ENCODE measurements at regions not wholly inside any gene's neighbourhood (a gene's known extent, or its start where the extent isn't known, plus 50 kb on each side); places are given as distances from the start of the nearest gene placed in this dataset.
"Not testable (repeated sequence)": the region's sequence is repeated elsewhere in the genome, so short reads cannot be mapped to it uniquely, and the experiment has no call there.

- not testable (repeated sequence) for H3K27me3 ChIP-seq (ENCODE audit: control insufficient read depth, insufficient read depth, low read length, poor library complexity, severe bottlenecking); H3K4me3 ChIP-seq (ENCODE audit: insufficient read depth, low read depth, low read length); H3K9me3 ChIP-seq (ENCODE audit: control insufficient read depth, low read length); H3K36me3 ChIP-seq (ENCODE audit: control insufficient read depth, insufficient read depth, low read length); H3K27ac ChIP-seq (ENCODE audit: insufficient read depth, low read depth, low read length, poor library complexity, severe bottlenecking); H3K4me1 ChIP-seq (ENCODE audit: control insufficient read depth, insufficient read depth, low read length)
- no CpG with 5 or more reads among the region's 2 CpGs for WGBS, 2 experiments
These were observed 51.2 kb upstream of the MB21D2 start for GRCh38 chr3:192968901-192969300.

GRCh38 chr3:192980632-192981031 is 63.0 kb upstream of the MB21D2 start:
- WGBS, 2 experiments, result 94% methylated on average over 4 of the region's 5 CpGs
- Histone ChIP-seq H3K27ac (ENCODE audit: insufficient read depth, low read depth, low read length, poor library complexity, severe bottlenecking) (no peak overlapping the region), H3K27me3 (ENCODE audit: control insufficient read depth, insufficient read depth, low read length, poor library complexity, severe bottlenecking) (no peaks in the 10 kb centered on the region), H3K4me3 (ENCODE audit: insufficient read depth, low read depth, low read length) (no peak overlapping the region), H3K36me3 (ENCODE audit: control insufficient read depth, insufficient read depth, low read length) (no peaks in the 10 kb centered on the region), H3K4me1 (ENCODE audit: control insufficient read depth, insufficient read depth, low read length) (no peaks in the 10 kb centered on the region), H3K9me3 (ENCODE audit: control insufficient read depth, low read length) (no peaks in the 10 kb centered on the region)

GRCh38 chr3:192986379-192986778 is 68.7 kb upstream of the MB21D2 start:
- Histone ChIP-seq H3K4me1 (ENCODE audit: control insufficient read depth, insufficient read depth, low read length) (no peaks in the 10 kb centered on the region), H3K27ac (ENCODE audit: insufficient read depth, low read depth, low read length, poor library complexity, severe bottlenecking) (no peak overlapping the region), H3K9me3 (ENCODE audit: control insufficient read depth, low read length) (no peaks in the 10 kb centered on the region), H3K27me3 (ENCODE audit: control insufficient read depth, insufficient read depth, low read length, poor library complexity, severe bottlenecking) (no peaks in the 10 kb centered on the region), H3K36me3 (ENCODE audit: control insufficient read depth, insufficient read depth, low read length) (no peaks in the 10 kb centered on the region), H3K4me3 (ENCODE audit: insufficient read depth, low read depth, low read length) (no peak overlapping the region)
- WGBS, 2 experiments, result 90 to 95% methylated on average over 10 of the region's 10 CpGs

GRCh38 chr3:192991356-192991755 is 73.7 kb upstream of the MB21D2 start:
- WGBS, 2 experiments, result 88 to 89% methylated on average over 2 of the region's 2 CpGs
- no peak overlapping the region for H3K27ac ChIP-seq (ENCODE audit: insufficient read depth, low read depth, low read length, poor library complexity, severe bottlenecking)
- H3K4me3 ChIP-seq (ENCODE audit: insufficient read depth, low read depth, low read length), result no peak overlapping the region
- no peaks in the 10 kb centered on the region for H3K4me1 ChIP-seq (ENCODE audit: control insufficient read depth, insufficient read depth, low read length)
- no peaks in the 10 kb centered on the region for H3K9me3 ChIP-seq (ENCODE audit: control insufficient read depth, low read length)
- H3K36me3 ChIP-seq (ENCODE audit: control insufficient read depth, insufficient read depth, low read length), result no peaks in the 10 kb centered on the region
- H3K27me3 ChIP-seq (ENCODE audit: control insufficient read depth, insufficient read depth, low read length, poor library complexity, severe bottlenecking), result no peaks in the 10 kb centered on the region

- Histone ChIP-seq H3K4me1 (ENCODE audit: control insufficient read depth, insufficient read depth, low read length) (no peaks in the 10 kb centered on the region), H3K4me3 (ENCODE audit: insufficient read depth, low read depth, low read length) (no peak overlapping the region), H3K36me3 (ENCODE audit: control insufficient read depth, insufficient read depth, low read length) (no peaks in the 10 kb centered on the region), H3K9me3 (ENCODE audit: control insufficient read depth, low read length) (no peaks in the 10 kb centered on the region), H3K27me3 (ENCODE audit: control insufficient read depth, insufficient read depth, low read length, poor library complexity, severe bottlenecking) (no peaks in the 10 kb centered on the region), H3K27ac (ENCODE audit: insufficient read depth, low read depth, low read length, poor library complexity, severe bottlenecking) (no peak overlapping the region)
- WGBS, 2 experiments, result 65 to 79% methylated on average over 6 of the region's 6 CpGs
These were observed 74.7 kb upstream of the MB21D2 start for GRCh38 chr3:192992361-192992760.

GRCh38 chr3:192993411-192993810 is 75.8 kb upstream of the MB21D2 start:
- Histone ChIP-seq H3K27ac (ENCODE audit: insufficient read depth, low read depth, low read length, poor library complexity, severe bottlenecking) (no peak overlapping the region), H3K4me3 (ENCODE audit: insufficient read depth, low read depth, low read length) (no peak overlapping the region), H3K4me1 (ENCODE audit: control insufficient read depth, insufficient read depth, low read length) (no peaks in the 10 kb centered on the region), H3K27me3 (ENCODE audit: control insufficient read depth, insufficient read depth, low read length, poor library complexity, severe bottlenecking) (no peaks in the 10 kb centered on the region), H3K9me3 (ENCODE audit: control insufficient read depth, low read length) (no peaks in the 10 kb centered on the region), H3K36me3 (ENCODE audit: control insufficient read depth, insufficient read depth, low read length) (no peaks in the 10 kb centered on the region)
- WGBS, 2 experiments, result 83 to 89% methylated on average over 3 of the region's 3 CpGs

- H3K4me3 ChIP-seq (ENCODE audit: insufficient read depth, low read depth, low read length), result not testable (repeated sequence)
- WGBS, 2 experiments, result 80 to 86% methylated on average over 5 of the region's 5 CpGs
These were observed 83.5 kb upstream of the MB21D2 start for GRCh38 chr3:193001113-193001512.

GRCh38 chr3:193003624-193004023 is 86.0 kb upstream of the MB21D2 start:
- H3K9me3 ChIP-seq (ENCODE audit: control insufficient read depth, low read length); H3K36me3 ChIP-seq (ENCODE audit: control insufficient read depth, insufficient read depth, low read length); H3K27ac ChIP-seq (ENCODE audit: insufficient read depth, low read depth, low read length, poor library complexity, severe bottlenecking); H3K27me3 ChIP-seq (ENCODE audit: control insufficient read depth, insufficient read depth, low read length, poor library complexity, severe bottlenecking); H3K4me1 ChIP-seq (ENCODE audit: control insufficient read depth, insufficient read depth, low read length); H3K4me3 ChIP-seq (ENCODE audit: insufficient read depth, low read depth, low read length): not testable (repeated sequence)
- 86 to 92% methylated on average over 1 of the region's 1 CpG for WGBS, 2 experiments

More at GRCh38 chr3:193001113-193001512, 83.5 kb upstream of the MB21D2 start:
- not testable (repeated sequence) for H3K36me3 ChIP-seq (ENCODE audit: control insufficient read depth, insufficient read depth, low read length); H3K27me3 ChIP-seq (ENCODE audit: control insufficient read depth, insufficient read depth, low read length, poor library complexity, severe bottlenecking); H3K4me1 ChIP-seq (ENCODE audit: control insufficient read depth, insufficient read depth, low read length); H3K9me3 ChIP-seq (ENCODE audit: control insufficient read depth, low read length); H3K27ac ChIP-seq (ENCODE audit: insufficient read depth, low read depth, low read length, poor library complexity, severe bottlenecking)

GRCh38 chr3:193008654-193009053 is 91.0 kb upstream of the MB21D2 start:
- no peaks in the 10 kb centered on the region for H3K36me3 ChIP-seq (ENCODE audit: control insufficient read depth, insufficient read depth, low read length)
- no peak overlapping the region for H3K27ac ChIP-seq (ENCODE audit: insufficient read depth, low read depth, low read length, poor library complexity, severe bottlenecking)
- WGBS, 2 experiments, result 88 to 100% methylated on average over 1 of the region's 1 CpG

GRCh38 chr3:193010191-193010590 is 92.5 kb upstream of the MB21D2 start:
- Histone ChIP-seq H3K36me3 (ENCODE audit: control insufficient read depth, insufficient read depth, low read length) (no peaks in the 10 kb centered on the region), H3K4me1 (ENCODE audit: control insufficient read depth, insufficient read depth, low read length) (no peaks in the 10 kb centered on the region), H3K9me3 (ENCODE audit: control insufficient read depth, low read length) (no peaks in the 10 kb centered on the region), H3K27me3 (ENCODE audit: control insufficient read depth, insufficient read depth, low read length, poor library complexity, severe bottlenecking) (no peaks in the 10 kb centered on the region), H3K27ac (ENCODE audit: insufficient read depth, low read depth, low read length, poor library complexity, severe bottlenecking) (no peak overlapping the region), H3K4me3 (ENCODE audit: insufficient read depth, low read depth, low read length) (no peak overlapping the region)
- WGBS, 2 experiments, result 85 to 92% methylated on average over 2 of the region's 2 CpGs

More at GRCh38 chr3:193008654-193009053, 91.0 kb upstream of the MB21D2 start:
- no peak overlapping the region for H3K4me3 ChIP-seq (ENCODE audit: insufficient read depth, low read depth, low read length)
- H3K27me3 ChIP-seq (ENCODE audit: control insufficient read depth, insufficient read depth, low read length, poor library complexity, severe bottlenecking), result no peaks in the 10 kb centered on the region
- no peaks in the 10 kb centered on the region for H3K4me1 ChIP-seq (ENCODE audit: control insufficient read depth, insufficient read depth, low read length)
- no peaks in the 10 kb centered on the region for H3K9me3 ChIP-seq (ENCODE audit: control insufficient read depth, low read length)

- Histone ChIP-seq H3K9me3 (ENCODE audit: control insufficient read depth, low read length) (no peaks in the 10 kb centered on the region), H3K27me3 (ENCODE audit: control insufficient read depth, insufficient read depth, low read length, poor library complexity, severe bottlenecking) (no peaks in the 10 kb centered on the region), H3K4me1 (ENCODE audit: control insufficient read depth, insufficient read depth, low read length) (peaks cover 5% of the 10 kb centered on the region), H3K36me3 (ENCODE audit: control insufficient read depth, insufficient read depth, low read length) (no peaks in the 10 kb centered on the region), H3K4me3 (ENCODE audit: insufficient read depth, low read depth, low read length) (no peak overlapping the region), H3K27ac (ENCODE audit: insufficient read depth, low read depth, low read length, poor library complexity, severe bottlenecking) (no peak overlapping the region)
- 75 to 79% methylated on average over 3 of the region's 3 CpGs for WGBS, 2 experiments
These were observed 94.3 kb upstream of the MB21D2 start for GRCh38 chr3:193011958-193012357.

All from ectodermal cell (in vitro differentiated cells).